Transverse colon (tissue), 4 donors: ENCODE measurements at regions not wholly inside any gene's neighbourhood (a gene's known extent, or its start where the extent isn't known, plus 50 kb on each side); places are given as distances from the start of the nearest gene placed in this dataset.

Source experiments
- DNase-seq: peaks from one replicate; pipeline ENCODE4 v3.0.0-alpha.2; 2019
- H3K27ac ChIP-seq, 4 donors: fragments of 200-600 bp; sonication (generic); 2 replicates each; pipeline ENCODE4 v1.5.1; 2016 to 2018; ENCODE audit warnings: inconsistent platforms in 4 of 4
- H3K27me3 ChIP-seq: fragments of 200-600 bp; sonication (generic); 2 replicates; pipeline ENCODE4 v1.5.1; 2017; ENCODE audit warnings: inconsistent platforms
- H3K36me3 ChIP-seq, 4 donors: fragments of 200-600 bp; sonication (generic); 2 replicates each; pipeline ENCODE4 v1.5.1; 2017 to 2019; ENCODE audit warnings: inconsistent platforms in 4 of 4
- H3K4me1 ChIP-seq, 4 donors: fragments of 200-600 bp; sonication (generic); 2 replicates each; pipeline ENCODE4 v1.5.1; 2017 to 2020; ENCODE audit warnings: inconsistent platforms in 4 of 4
- H3K4me3 ChIP-seq, 4 donors: fragments of 200-600 bp; sonication (generic); 1 replicate in 1 of 4; 2 replicates in 3 of 4; pipeline versions ENCODE4 v1.5.1 to v1.6.1; 2017 to 2019; ENCODE audit warnings: inconsistent platforms in 4 of 4
- H3K9me3 ChIP-seq, 2 donors: fragments of 200-600 bp; sonication (generic); 2 replicates each; pipeline ENCODE4 v1.5.1; 2017 to 2019; ENCODE audit warnings: inconsistent platforms in 2 of 2
- EP300 ChIP-seq: sonication (generic); formaldehyde crosslinking; IDR thresholded peaks from one replicate; pipeline ENCODE4 v1.6.1; 2017; ENCODE audit warnings: antibody characterized with exemption, low read depth
- POLR2A ChIP-seq: fragments of 450-650 bp; IDR thresholded peaks from one replicate; pipeline ENCODE4 v1.6.1; 2016; ENCODE audit warnings: antibody characterized with exemption, mild to moderate bottlenecking, moderate library complexity
- POLR2AphosphoS5 ChIP-seq, 3 donors: sonication (generic); formaldehyde crosslinking; IDR thresholded peaks; one replicate each; pipeline ENCODE4 v1.6.1; 2016; ENCODE audit warnings: antibody characterized with exemption in 3 of 3
- WGBS, 2 donors: methylation state at CpG; one replicate each; pipeline ENCODE4 v1.1.5; 2018; ENCODE audit warnings: low coverage in 1 of 2; 5-methylcytosine and 5-hydroxymethylcytosine counted together
- in situ Hi-C, 4 donors: fragments of 200-750 bp; cut with MboI; loops; one replicate each; pipeline versions ENCODE4 v1.15.0 to v1.15.1; 2017; ENCODE audit warnings: low sequenced_read_pairs in 3 of 4, low pct_ligation_motif_present in 1 of 4, low pct_unique_long_range_greater_than_20kb in 1 of 4
- intact Hi-C: fragments of 100-400 bp; cut with DNase I; formaldehyde crosslinking; loops from one replicate; pipeline ENCODE4 v1.15.1; 2023; ENCODE audit warnings: low total_unique reads
- TF ChIP-seq, protein P1 (sequence below), 5 experiments: fragments of 200-600 bp in 3 of 5; fragments of 450-650 bp in 2 of 5; sonication (generic) in 3 of 5; IDR thresholded peaks; 1 replicate in 2 of 5; 2 replicates in 3 of 5; pipeline ENCODE4 v1.5.1; 2016 to 2017; ENCODE audit warnings: antibody characterized with exemption in 5 of 5, inconsistent platforms in 3 of 5, mild to moderate bottlenecking in 2 of 5, moderate library complexity in 1 of 5

DNA sequence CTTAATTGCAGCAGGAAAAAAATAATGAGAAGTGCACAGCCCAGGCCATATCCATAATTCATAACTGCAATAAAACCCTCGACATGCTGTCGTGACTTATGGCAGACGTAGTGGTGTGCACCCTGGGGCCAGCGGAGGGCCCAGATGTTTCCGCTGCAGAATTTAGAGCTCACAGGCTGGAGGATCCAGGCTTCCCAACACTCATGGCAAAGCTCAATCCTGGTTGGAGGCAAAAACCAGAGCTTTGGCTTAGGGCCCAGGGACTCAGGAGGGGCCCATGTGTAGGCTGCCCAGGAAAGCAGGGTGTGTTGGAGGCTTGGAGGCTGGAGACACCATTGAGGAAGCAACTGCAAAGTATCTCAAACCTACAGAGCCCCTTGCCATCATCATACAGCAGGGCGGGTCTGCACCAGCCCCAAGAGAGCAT, 68.7 kb downstream of the SERPINA3 start:
- Histone ChIP-seq H3K36me3 (no peaks in the 10 kb centered on the region), H3K27me3 (no peaks in the 10 kb centered on the region), H3K4me3 (no peak overlapping the region), H3K9me3 (no peaks in the 10 kb centered on the region), H3K4me1 (no peaks in the 10 kb centered on the region), H3K27ac (no peak overlapping the region)
- intact Hi-C loops: no loop called here
- DNase-seq: no peak
- WGBS, 2 donors: 70% methylated on average over 6 of the region's 6 CpGs; no CpG with 5 or more reads in 1 of the 2 donors
- no peak for TF ChIP-seq EP300
- no peak for TF ChIP-seq POLR2AphosphoS5 (IDR thresholded peaks at IDR 0.05)
- in situ Hi-C loops: loop anchor here (10.0 to 25.0 kb wide), 3 partner anchors 406 to 756 kb away; no protein-coding TSS in a partner anchor

GRCh38 chr14:94679937-94680861, 68.0 kb downstream of the SERPINA3 start:
- intact Hi-C loops (no loop called here), in situ Hi-C loops (loop anchor here (10.0 to 25.0 kb wide), 3 partner anchors 407 to 757 kb away; no protein-coding TSS in a partner anchor)
- Histone ChIP-seq H3K4me3 (no peak overlapping the region), H3K36me3 (no peaks in the 10 kb centered on the region), H3K27me3 (no peaks in the 10 kb centered on the region), H3K27ac (no peak overlapping the region), H3K9me3 (no peaks in the 10 kb centered on the region), H3K4me1 (no peaks in the 10 kb centered on the region)
- WGBS, 2 donors: 70 to 77% methylated on average over 7 to 19 of the region's 19 CpGs
- DNase-seq: no peak
- no peak for TF ChIP-seq POLR2AphosphoS5 (IDR thresholded peaks at IDR 0.05)
- no peak for TF ChIP-seq EP300
- TF ChIP-seq POLR2A: no peak
- TF ChIP-seq, protein P1, sequence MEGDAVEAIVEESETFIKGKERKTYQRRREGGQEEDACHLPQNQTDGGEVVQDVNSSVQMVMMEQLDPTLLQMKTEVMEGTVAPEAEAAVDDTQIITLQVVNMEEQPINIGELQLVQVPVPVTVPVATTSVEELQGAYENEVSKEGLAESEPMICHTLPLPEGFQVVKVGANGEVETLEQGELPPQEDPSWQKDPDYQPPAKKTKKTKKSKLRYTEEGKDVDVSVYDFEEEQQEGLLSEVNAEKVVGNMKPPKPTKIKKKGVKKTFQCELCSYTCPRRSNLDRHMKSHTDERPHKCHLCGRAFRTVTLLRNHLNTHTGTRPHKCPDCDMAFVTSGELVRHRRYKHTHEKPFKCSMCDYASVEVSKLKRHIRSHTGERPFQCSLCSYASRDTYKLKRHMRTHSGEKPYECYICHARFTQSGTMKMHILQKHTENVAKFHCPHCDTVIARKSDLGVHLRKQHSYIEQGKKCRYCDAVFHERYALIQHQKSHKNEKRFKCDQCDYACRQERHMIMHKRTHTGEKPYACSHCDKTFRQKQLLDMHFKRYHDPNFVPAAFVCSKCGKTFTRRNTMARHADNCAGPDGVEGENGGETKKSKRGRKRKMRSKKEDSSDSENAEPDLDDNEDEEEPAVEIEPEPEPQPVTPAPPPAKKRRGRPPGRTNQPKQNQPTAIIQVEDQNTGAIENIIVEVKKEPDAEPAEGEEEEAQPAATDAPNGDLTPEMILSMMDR (IDR thresholded peaks at IDR 0.05): no peak

- H3K4me3 ChIP-seq: no peak overlapping the region
- TF ChIP-seq EP300: no peak
- TF ChIP-seq POLR2AphosphoS5 (IDR thresholded peaks at IDR 0.05): no peak
- TF ChIP-seq POLR2A: no peak
- TF ChIP-seq, protein P1 (IDR thresholded peaks at IDR 0.05): no peak
- 81 to 86% methylated on average over 6 to 9 of the region's 9 CpGs for WGBS, 2 donors
- no peak for DNase-seq
- H3K4me1 ChIP-seq: no peaks in the 10 kb centered on the region
- in situ Hi-C loops: loop anchor here in 3 of 4 donors (25.0 kb wide), 2 partner anchors 408 to 758 kb away; no protein-coding TSS in a partner anchor
- H3K27ac ChIP-seq: no peak overlapping the region
- no peaks in the 10 kb centered on the region for H3K9me3 ChIP-seq
- intact Hi-C loops: no loop called here
- H3K27me3 ChIP-seq: no peaks in the 10 kb centered on the region
- no peaks in the 10 kb centered on the region for H3K36me3 ChIP-seq
Measured at GRCh38 chr14:94679106-94679810, 67.1 kb downstream of the SERPINA3 start.

DNA sequence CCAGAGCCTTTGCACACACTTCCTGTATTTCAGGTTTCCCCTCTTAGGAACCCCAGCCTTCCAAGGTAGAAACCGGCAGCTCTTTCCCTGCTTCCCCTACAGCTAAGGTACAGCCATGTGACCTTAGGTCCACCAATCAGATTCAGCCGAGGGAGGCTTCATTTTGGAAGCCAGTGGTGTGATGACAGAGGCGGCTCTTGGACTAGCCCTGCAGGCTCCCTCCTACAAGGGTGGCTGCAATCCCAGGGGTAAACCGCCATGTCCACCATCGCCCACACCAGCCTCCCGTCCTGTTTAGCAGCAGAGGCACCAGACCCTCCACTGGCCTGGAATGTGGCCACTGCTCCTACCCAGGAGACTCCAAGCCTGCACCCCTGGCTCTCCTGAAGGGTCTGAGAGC, 65.6 kb downstream of the SERPINA3 start:
- peaks cover 3% of the 10 kb centered on the region for H3K27me3 ChIP-seq
- intact Hi-C loops (no loop called here), in situ Hi-C loops (loop anchor here in 3 of 4 donors (25.0 kb wide), 2 partner anchors 410 to 760 kb away; no protein-coding TSS in a partner anchor)
- TF ChIP-seq, protein P1 (IDR thresholded peaks at IDR 0.05): no peak
- TF ChIP-seq POLR2A (no peak), EP300 (no peak), POLR2AphosphoS5 (IDR thresholded peaks at IDR 0.05) (no peak)
- WGBS, 2 donors: 76% methylated on average over 6 of the region's 6 CpGs; no CpG with 5 or more reads in 1 of the 2 donors
- H3K36me3 ChIP-seq: no peaks in the 10 kb centered on the region
- no peak overlapping the region for H3K4me3 ChIP-seq
- no peaks in the 10 kb centered on the region for H3K4me1 ChIP-seq
- no peak overlapping the region for H3K27ac ChIP-seq
- H3K9me3 ChIP-seq: no peaks in the 10 kb centered on the region
- no peak for DNase-seq
